ENCODE measurements at regions not wholly inside any gene's neighbourhood (a gene's known extent, or its start where the extent isn't known, plus 50 kb on each side); places are given as distances from the start of the nearest gene placed in this dataset.

GRCh38 chr14:100393362-100393761 is 70.2 kb downstream of the SLC25A47 start:
- ChIA-PET CTCF (no interaction called here), RAD21 (ENCODE audit: low non-redundant PET in 1 of 2, low total read pairs in 2 of 2, uncharacterized antibody in 2 of 2, unreplicated experiment in 2 of 2) (no interaction called here), POLR2A (no interaction called here)
- Histone ChIP-seq H3K4me2 (ENCODE audit: low read length) (no peak overlapping the region), H3K4me1 (ENCODE audit: control insufficient read depth in 1 of 2, insufficient read depth in 2 of 2, low read length in 2 of 2) (peaks cover 0 to 10% of the 10 kb centered on the region in 2 experiments; a peak in 1 of 4 replicates), H3K79me2 (ENCODE audit: insufficient read depth, low read length) (no peaks in the 10 kb centered on the region), H3K4me3 (replicated peaks in 1 of 2; ENCODE audit: low read depth in 1 of 2, low read length in 2 of 2) (no peak overlapping the region), H4K20me1 (ENCODE audit: insufficient read depth) (no peaks in the 10 kb centered on the region), H3K9me3 (ENCODE audit: control insufficient read depth in 1 of 2, insufficient read depth in 1 of 2, low read depth in 1 of 2, low read length in 2 of 2) (no peaks in the 10 kb centered on the region), H3K9ac (ENCODE audit: low read length) (no peak overlapping the region), H3K36me3 (ENCODE audit: control insufficient read depth in 1 of 2, insufficient read depth in 2 of 2, low read length in 2 of 2) (no peaks in the 10 kb centered on the region), H3K27ac (ENCODE audit: low read depth, low read length) (no peak overlapping the region), H3K9me2 (ENCODE audit: insufficient read depth) (no peaks in the 10 kb centered on the region), H3K27me3 (ENCODE audit: insufficient read depth, low read length) (no peaks in the 10 kb centered on the region), H2AFZ (ENCODE audit: low read depth, low read length, poor library complexity, severe bottlenecking) (no peak overlapping the region)
- ATAC-seq: no peak
- no TSS peak for BruUV-seq (replicated peaks)
- intact Hi-C loops (cut with micrococcal nuclease): no loop called here
- no peak for DNase-seq (ENCODE audit: low read depth, low spot score)
- TF ChIP-seq SIN3A (IDR thresholded peaks at IDR 0.05; ENCODE audit: low read depth): no peak
- no peak for TF ChIP-seq CEBPB (IDR thresholded peaks at IDR 0.05; ENCODE audit: low read depth)
- TF ChIP-seq, protein P1, sequence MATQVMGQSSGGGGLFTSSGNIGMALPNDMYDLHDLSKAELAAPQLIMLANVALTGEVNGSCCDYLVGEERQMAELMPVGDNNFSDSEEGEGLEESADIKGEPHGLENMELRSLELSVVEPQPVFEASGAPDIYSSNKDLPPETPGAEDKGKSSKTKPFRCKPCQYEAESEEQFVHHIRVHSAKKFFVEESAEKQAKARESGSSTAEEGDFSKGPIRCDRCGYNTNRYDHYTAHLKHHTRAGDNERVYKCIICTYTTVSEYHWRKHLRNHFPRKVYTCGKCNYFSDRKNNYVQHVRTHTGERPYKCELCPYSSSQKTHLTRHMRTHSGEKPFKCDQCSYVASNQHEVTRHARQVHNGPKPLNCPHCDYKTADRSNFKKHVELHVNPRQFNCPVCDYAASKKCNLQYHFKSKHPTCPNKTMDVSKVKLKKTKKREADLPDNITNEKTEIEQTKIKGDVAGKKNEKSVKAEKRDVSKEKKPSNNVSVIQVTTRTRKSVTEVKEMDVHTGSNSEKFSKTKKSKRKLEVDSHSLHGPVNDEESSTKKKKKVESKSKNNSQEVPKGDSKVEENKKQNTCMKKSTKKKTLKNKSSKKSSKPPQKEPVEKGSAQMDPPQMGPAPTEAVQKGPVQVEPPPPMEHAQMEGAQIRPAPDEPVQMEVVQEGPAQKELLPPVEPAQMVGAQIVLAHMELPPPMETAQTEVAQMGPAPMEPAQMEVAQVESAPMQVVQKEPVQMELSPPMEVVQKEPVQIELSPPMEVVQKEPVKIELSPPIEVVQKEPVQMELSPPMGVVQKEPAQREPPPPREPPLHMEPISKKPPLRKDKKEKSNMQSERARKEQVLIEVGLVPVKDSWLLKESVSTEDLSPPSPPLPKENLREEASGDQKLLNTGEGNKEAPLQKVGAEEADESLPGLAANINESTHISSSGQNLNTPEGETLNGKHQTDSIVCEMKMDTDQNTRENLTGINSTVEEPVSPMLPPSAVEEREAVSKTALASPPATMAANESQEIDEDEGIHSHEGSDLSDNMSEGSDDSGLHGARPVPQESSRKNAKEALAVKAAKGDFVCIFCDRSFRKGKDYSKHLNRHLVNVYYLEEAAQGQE (IDR thresholded peaks at IDR 0.05; ENCODE audit: low read depth): no peak
- no peak for TF ChIP-seq POLR2A (IDR thresholded peaks at IDR 0.05; ENCODE audit: borderline replicate concordance, extremely low read depth, insufficient read depth, insufficient read length)
- TF ChIP-seq EGR1 (IDR thresholded peaks at IDR 0.05; ENCODE audit: low read depth): no peak
- no peak for TF ChIP-seq ZNF274 (IDR thresholded peaks at IDR 0.05; ENCODE audit: low read depth, low read length)
- no peak for TF ChIP-seq EZH2 (IDR thresholded peaks at IDR 0.05)
- no peak for TF ChIP-seq TCF7L2 (IDR thresholded peaks at IDR 0.05; ENCODE audit: borderline replicate concordance, extremely low read depth, insufficient read depth, insufficient read length)
- no peak for TF ChIP-seq MAX (IDR thresholded peaks at IDR 0.05)
- TF ChIP-seq, protein P2, sequence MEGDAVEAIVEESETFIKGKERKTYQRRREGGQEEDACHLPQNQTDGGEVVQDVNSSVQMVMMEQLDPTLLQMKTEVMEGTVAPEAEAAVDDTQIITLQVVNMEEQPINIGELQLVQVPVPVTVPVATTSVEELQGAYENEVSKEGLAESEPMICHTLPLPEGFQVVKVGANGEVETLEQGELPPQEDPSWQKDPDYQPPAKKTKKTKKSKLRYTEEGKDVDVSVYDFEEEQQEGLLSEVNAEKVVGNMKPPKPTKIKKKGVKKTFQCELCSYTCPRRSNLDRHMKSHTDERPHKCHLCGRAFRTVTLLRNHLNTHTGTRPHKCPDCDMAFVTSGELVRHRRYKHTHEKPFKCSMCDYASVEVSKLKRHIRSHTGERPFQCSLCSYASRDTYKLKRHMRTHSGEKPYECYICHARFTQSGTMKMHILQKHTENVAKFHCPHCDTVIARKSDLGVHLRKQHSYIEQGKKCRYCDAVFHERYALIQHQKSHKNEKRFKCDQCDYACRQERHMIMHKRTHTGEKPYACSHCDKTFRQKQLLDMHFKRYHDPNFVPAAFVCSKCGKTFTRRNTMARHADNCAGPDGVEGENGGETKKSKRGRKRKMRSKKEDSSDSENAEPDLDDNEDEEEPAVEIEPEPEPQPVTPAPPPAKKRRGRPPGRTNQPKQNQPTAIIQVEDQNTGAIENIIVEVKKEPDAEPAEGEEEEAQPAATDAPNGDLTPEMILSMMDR (IDR thresholded peaks at IDR 0.05 in 2 of 3, conservative IDR thresholded peaks at IDR 0.05 in 1 of 3; ENCODE audit: borderline replicate concordance in 1 of 3, insufficient read depth in 1 of 3, low read depth in 2 of 3, low read length in 2 of 3): no peak
- no peak for TF ChIP-seq YY1 (IDR thresholded peaks at IDR 0.05; ENCODE audit: extremely low read depth, insufficient replicate concordance, low read depth, low read length)
- TF ChIP-seq ZFX (IDR thresholded peaks at IDR 0.05): no peak
- no peak for TF ChIP-seq RAD21 (IDR thresholded peaks at IDR 0.05; ENCODE audit: low read depth)
- TF ChIP-seq SP1 (IDR thresholded peaks at IDR 0.05; ENCODE audit: low read depth): no peak
- TF ChIP-seq JUND (IDR thresholded peaks at IDR 0.05): no peak
- no peak for TF ChIP-seq ELF1 (IDR thresholded peaks at IDR 0.05; ENCODE audit: borderline replicate concordance, low read depth)
- no peak for TF ChIP-seq POLR2AphosphoS5 (IDR thresholded peaks at IDR 0.05; ENCODE audit: low read depth, low read length)
- TF ChIP-seq FOSL1 (IDR thresholded peaks at IDR 0.05; ENCODE audit: low read depth): no peak
- TF ChIP-seq EZH2phosphoT487 (IDR thresholded peaks at IDR 0.05; ENCODE audit: borderline replicate concordance): no peak
- no peak for TF ChIP-seq SRF (IDR thresholded peaks at IDR 0.05; ENCODE audit: low read depth)

Data from HCT116 (cell line).